Colonic mucosa (tissue), 4 donors: ENCODE measurements at regions not wholly inside any gene's neighbourhood (a gene's known extent, or its start where the extent isn't known, plus 50 kb on each side); places are given as distances from the start of the nearest gene placed in this dataset.

Source experiments
- DNase-seq: peaks from one replicate; pipeline ENCODE4 v3.0.0-alpha.2; 2020
- H3K27ac ChIP-seq: fragments of 200-600 bp; one replicate; pipeline ENCODE4 v1.8.0; 2021
- H3K27me3 ChIP-seq: fragments of 200-600 bp; one replicate; pipeline ENCODE4 v1.8.0; 2021
- H3K36me3 ChIP-seq: fragments of 200-600 bp; one replicate; pipeline ENCODE4 v1.8.0; 2021
- H3K4me1 ChIP-seq: fragments of 200-600 bp; one replicate; pipeline ENCODE4 v1.8.0; 2021; ENCODE audit warnings: mild to moderate bottlenecking
- H3K4me3 ChIP-seq: fragments of 200-600 bp; one replicate; pipeline ENCODE4 v1.8.0; 2021
- H3K9ac ChIP-seq, 2 donors: one replicate each; pipeline ENCODE4 v1.7.0; 2013; ENCODE audit warnings: control low read depth in 2 of 2, low read depth in 2 of 2, low read length in 2 of 2
- H3K9me3 ChIP-seq: fragments of 200-600 bp; one replicate; pipeline ENCODE4 v1.8.0; 2021
- intact Hi-C: fragments of 100-400 bp; cut with DNase I; formaldehyde crosslinking; loops from one replicate; pipeline ENCODE4 v1.14.1; 2022
- TF ChIP-seq, protein P1 (sequence below): fragments of 200-600 bp; IDR thresholded peaks from one replicate; pipeline ENCODE4 v1.8.0; 2022; ENCODE audit warnings: antibody characterized with exemption, mild to moderate bottlenecking
- donor health status: healthy.
- donor health status: DM: no; HTN: no; CAD: no.
- donor health status: DM: no; HTN: no; CAD: no.

DNA sequence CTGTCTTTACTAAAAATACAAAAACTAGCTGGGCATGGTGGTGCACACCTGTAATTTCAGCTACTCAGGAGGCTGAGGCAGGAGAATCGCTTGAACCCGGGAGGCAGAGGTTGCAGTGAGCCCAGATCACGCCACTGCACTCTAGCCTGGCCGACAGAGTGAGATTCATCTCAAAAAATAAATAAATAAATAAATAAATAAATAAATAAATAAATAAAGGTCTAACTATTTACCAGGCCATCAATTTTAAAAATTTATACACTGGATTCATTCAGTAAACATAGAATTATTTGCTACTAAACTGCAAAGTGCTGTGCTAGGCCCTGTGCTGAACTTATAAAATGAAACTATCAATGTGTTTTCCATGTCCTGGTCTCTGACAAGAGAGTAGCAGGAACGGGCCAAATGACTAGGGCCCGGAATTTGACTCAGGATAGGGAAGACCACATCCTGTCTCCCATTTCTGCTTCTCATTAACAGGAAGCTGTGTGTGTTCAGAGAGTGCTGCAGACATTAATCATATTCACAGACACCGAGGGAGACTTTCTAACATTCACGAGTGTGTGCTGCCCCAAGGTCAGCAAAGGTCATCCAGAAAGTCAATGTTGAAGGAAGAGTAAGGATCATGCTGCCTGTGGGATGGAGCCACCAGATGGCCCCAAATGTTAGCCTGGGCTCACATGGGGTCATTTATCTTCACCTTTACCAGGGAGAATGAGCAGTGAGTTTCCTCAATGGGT lies 95.8 kb downstream of the SPP2 start:
- Histone ChIP-seq H3K9ac (no peak overlapping the region), H3K4me1 (no peaks in the 10 kb centered on the region), H3K9me3 (no peaks in the 10 kb centered on the region), H3K27me3 (no peaks in the 10 kb centered on the region), H3K36me3 (no peaks in the 10 kb centered on the region), H3K4me3 (no peak overlapping the region), H3K27ac (no peak overlapping the region)
- DNase-seq = no peak
- intact Hi-C loops = no loop called here
- TF ChIP-seq, protein P1, sequence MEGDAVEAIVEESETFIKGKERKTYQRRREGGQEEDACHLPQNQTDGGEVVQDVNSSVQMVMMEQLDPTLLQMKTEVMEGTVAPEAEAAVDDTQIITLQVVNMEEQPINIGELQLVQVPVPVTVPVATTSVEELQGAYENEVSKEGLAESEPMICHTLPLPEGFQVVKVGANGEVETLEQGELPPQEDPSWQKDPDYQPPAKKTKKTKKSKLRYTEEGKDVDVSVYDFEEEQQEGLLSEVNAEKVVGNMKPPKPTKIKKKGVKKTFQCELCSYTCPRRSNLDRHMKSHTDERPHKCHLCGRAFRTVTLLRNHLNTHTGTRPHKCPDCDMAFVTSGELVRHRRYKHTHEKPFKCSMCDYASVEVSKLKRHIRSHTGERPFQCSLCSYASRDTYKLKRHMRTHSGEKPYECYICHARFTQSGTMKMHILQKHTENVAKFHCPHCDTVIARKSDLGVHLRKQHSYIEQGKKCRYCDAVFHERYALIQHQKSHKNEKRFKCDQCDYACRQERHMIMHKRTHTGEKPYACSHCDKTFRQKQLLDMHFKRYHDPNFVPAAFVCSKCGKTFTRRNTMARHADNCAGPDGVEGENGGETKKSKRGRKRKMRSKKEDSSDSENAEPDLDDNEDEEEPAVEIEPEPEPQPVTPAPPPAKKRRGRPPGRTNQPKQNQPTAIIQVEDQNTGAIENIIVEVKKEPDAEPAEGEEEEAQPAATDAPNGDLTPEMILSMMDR = no peak

DNA sequence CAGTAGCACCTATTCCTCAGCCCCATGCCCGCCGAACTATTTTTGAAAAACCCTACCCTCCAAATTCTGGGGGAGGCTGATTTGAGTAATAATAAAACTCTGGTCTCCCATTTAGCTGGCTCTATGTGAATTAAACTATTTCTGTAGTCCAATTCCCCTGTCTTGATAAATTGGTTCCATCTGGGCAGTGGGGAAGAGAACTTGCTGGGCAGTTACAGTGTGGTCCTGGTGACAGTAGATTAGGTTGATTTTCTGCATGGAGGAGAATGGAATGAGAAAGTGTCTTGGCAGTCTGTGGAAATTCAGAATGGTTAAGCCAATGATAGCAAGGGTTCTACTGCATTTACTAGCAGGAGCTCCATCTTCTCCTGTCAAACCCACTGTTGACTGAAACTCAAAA lies 95.0 kb downstream of the SPP2 start:
- Histone ChIP-seq H3K4me1 (no peaks in the 10 kb centered on the region), H3K27me3 (no peaks in the 10 kb centered on the region), H3K4me3 (no peak overlapping the region), H3K9ac (no peak overlapping the region), H3K36me3 (no peaks in the 10 kb centered on the region), H3K9me3 (no peaks in the 10 kb centered on the region), H3K27ac (no peak overlapping the region)
- no peak for DNase-seq
- TF ChIP-seq, protein P1 = no peak
- intact Hi-C loops = no loop called here

DNA sequence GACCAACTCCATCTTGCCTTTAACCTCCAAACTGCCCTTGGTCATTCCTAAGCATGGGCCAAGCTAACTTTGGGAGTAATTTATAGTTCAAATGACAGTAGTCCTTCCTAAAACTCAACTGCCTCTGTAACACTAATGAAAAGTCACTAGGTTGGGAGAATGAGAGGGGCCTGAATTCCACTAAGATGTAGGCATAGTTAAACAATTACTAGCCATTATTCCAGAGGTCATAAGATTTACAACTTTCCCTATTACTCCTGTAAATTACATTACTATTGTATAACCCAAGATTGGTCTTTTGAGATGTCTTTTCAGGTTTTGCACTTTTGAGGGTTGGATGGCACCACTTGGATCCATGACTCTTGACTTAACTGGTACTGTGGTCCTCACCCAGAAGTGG lies 94.6 kb downstream of the SPP2 start:
- DNase-seq = no peak
- Histone ChIP-seq H3K4me3 (no peak overlapping the region), H3K4me1 (no peaks in the 10 kb centered on the region), H3K27ac (no peak overlapping the region), H3K36me3 (no peaks in the 10 kb centered on the region), H3K9me3 (no peaks in the 10 kb centered on the region), H3K9ac (no peak overlapping the region), H3K27me3 (no peaks in the 10 kb centered on the region)
- TF ChIP-seq, protein P1 = no peak
- intact Hi-C loops = no loop called here

DNA sequence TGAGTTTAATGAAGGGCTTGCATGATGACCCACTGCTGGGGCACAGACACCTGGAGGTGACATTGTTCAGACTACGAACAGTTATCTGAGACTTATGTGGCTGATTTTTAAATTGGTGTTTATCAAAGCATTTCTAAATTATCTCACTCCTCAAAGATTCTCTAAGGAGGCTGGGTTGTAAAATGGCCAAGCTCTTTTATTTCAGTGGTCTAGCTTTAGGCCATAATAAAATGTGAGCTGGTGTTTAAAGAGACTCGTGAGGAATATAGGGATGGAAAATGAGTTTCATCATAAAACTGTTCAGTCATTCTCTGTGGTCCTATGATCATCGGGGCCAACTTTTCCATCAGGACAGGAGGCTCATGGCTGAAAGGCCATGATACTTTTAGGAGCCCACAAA lies 93.4 kb downstream of the SPP2 start:
- intact Hi-C loops = no loop called here

DNA sequence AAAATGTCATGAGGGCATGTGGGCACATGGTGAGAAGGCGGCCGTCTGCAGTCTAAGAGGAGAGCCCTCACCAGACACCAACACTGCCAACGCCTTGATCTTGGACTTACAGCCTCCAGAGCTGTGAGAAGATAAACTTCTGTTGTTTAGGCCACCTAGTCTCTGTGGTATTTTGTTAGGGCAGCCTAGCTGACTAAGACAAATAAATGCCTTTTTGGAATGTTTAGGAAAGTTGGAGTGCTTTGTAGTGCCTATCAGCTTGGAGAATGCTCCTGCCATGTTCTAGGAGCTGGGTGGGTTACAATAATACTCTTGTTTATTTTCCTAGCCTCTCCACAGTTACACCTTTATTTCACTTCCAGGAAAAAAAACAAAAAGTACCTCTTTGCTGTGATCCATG lies 92.0 kb downstream of the SPP2 start:
- no peaks in the 10 kb centered on the region for H3K27me3 ChIP-seq
- H3K9me3 ChIP-seq = no peaks in the 10 kb centered on the region
- no peak for DNase-seq
- intact Hi-C loops = no loop called here
- no peak overlapping the region for H3K4me3 ChIP-seq
- H3K36me3 ChIP-seq = no peaks in the 10 kb centered on the region
- no peak overlapping the region for H3K9ac ChIP-seq
- H3K27ac ChIP-seq = no peak overlapping the region
- TF ChIP-seq, protein P1 = no peak
- H3K4me1 ChIP-seq = no peaks in the 10 kb centered on the region

More for the DNA sequence above, 93.4 kb downstream of the SPP2 start:
- H3K4me1 ChIP-seq = no peaks in the 10 kb centered on the region
- H3K9me3 ChIP-seq = no peaks in the 10 kb centered on the region
- DNase-seq = no peak
- H3K4me3 ChIP-seq = no peak overlapping the region
- no peaks in the 10 kb centered on the region for H3K27me3 ChIP-seq
- no peak overlapping the region for H3K9ac ChIP-seq
- no peaks in the 10 kb centered on the region for H3K36me3 ChIP-seq
- H3K27ac ChIP-seq = no peak overlapping the region
- TF ChIP-seq, protein P1 = no peak
